HCT116 (cell line): ENCODE measurements at regions not wholly inside any gene's neighbourhood (a gene's known extent, or its start where the extent isn't known, plus 50 kb on each side); places are given as distances from the start of the nearest gene placed in this dataset.

Experiments used
- ATAC-seq: fragments of 200-7000 bp; cut with Tn5 transposase; 2 replicates; pipeline ENCODE4 v1.9.1; 2020; ENCODE audit warnings: mild to moderate bottlenecking, moderate library complexity
- BruUV-seq: library from RNA; stranded (reverse); fragments of 400-500 nt; replicated peaks from 2 replicates; lab custom pipeline; 2021; lab: Mats Ljungman, UMichigan
- CTCF ChIA-PET: fragments of 300-600 bp; sonication (Branson Sonifier 250); formaldehyde crosslinking; loops from one replicate; lab custom pipeline; 2021; ENCODE audit warnings: antibody characterized with exemption; lab: Charles Lee
- POLR2A ChIA-PET: fragments of 300-600, 350-600 bp; sonication (Branson Sonifier 250); formaldehyde crosslinking; loops from one replicate; lab custom pipeline; 2021; ENCODE audit warnings: antibody characterized with exemption; lab: Charles Lee
- RAD21 ChIA-PET, 2 experiments: fragments of 300-600 bp; sonication (Branson Sonifier 250); formaldehyde crosslinking; loops; one replicate each; lab custom pipeline; 2023; ENCODE audit warnings: low total read pairs in 2 of 2; ENCODE audit not compliant: uncharacterized antibody in 2 of 2, unreplicated experiment in 2 of 2, low non-redundant PET in 1 of 2; lab: Charles Lee
- DNase-seq: peaks from one replicate; pipeline ENCODE4 v3.0.0-alpha.2; 2010; ENCODE audit warnings: low read depth, low spot score
- H2AFZ ChIP-seq: fragments of 200-600 bp; shearing (Covaris generic), sonication (generic); 2 replicates; pipeline ENCODE4 v1.6.1; 2017; ENCODE audit warnings: low read depth, mixed run types, mixed read lengths, antibody characterized with exemption, low read length; ENCODE audit not compliant: poor library complexity, severe bottlenecking
- H3K27ac ChIP-seq: 2 replicates; pipeline ENCODE4 v1.5.1; 2012; ENCODE audit warnings: low read depth, low read length
- H3K27me3 ChIP-seq: fragments of 200-600 bp; sonication (generic); 2 replicates; pipeline ENCODE4 v1.6.1; 2016; ENCODE audit warnings: mixed run types, low read length, mixed read lengths; ENCODE audit not compliant: insufficient read depth
- H3K36me3 ChIP-seq, 2 experiments: fragments of 200-500 bp in 1 of 2; fragments of 200-600 bp in 1 of 2; sonication (Bioruptor generic) in 1 of 2; sonication (generic) in 1 of 2; 2 replicates each; pipeline versions ENCODE4 v1.5.1 to v1.6.1; 2014 to 2016; ENCODE audit warnings: low read length in 2 of 2, inconsistent platforms in 1 of 2, mixed read lengths in 1 of 2, mixed run types in 1 of 2; ENCODE audit not compliant: insufficient read depth in 2 of 2, control insufficient read depth in 1 of 2
- H3K4me1 ChIP-seq, 2 experiments: fragments of 200-600 bp in 1 of 2; sonication (generic) in 1 of 2; 2 replicates each; pipeline versions ENCODE4 v1.5.1 to v1.6.1; 2012 to 2017; ENCODE audit warnings: low read length in 2 of 2, inconsistent platforms in 1 of 2, mild to moderate bottlenecking in 1 of 2, mixed read lengths in 1 of 2, mixed run types in 1 of 2, moderate library complexity in 1 of 2; ENCODE audit not compliant: insufficient read depth in 2 of 2, control insufficient read depth in 1 of 2
- H3K4me2 ChIP-seq: fragments of 200-600 bp; sonication (generic); 2 replicates; pipeline ENCODE4 v1.6.1; 2017; ENCODE audit warnings: mixed run types, low read length, mixed read lengths
- H3K4me3 ChIP-seq, 2 experiments: fragments of 200-600 bp in 1 of 2; sonication (generic) in 1 of 2; replicated peaks in 1 of 2; 2 replicates each; pipeline ENCODE4 v1.5.1; 2011 to 2016; ENCODE audit warnings: low read length in 2 of 2, control low read depth in 1 of 2, low read depth in 1 of 2, mild to moderate bottlenecking in 1 of 2, mixed read lengths in 1 of 2, mixed run types in 1 of 2
- H3K79me2 ChIP-seq: fragments of 200-600 bp; sonication (generic); 2 replicates; pipeline ENCODE4 v1.6.1; 2017; ENCODE audit warnings: mild to moderate bottlenecking, mixed run types, low read length, moderate library complexity, mixed read lengths; ENCODE audit not compliant: insufficient read depth
- H3K9ac ChIP-seq: fragments of 200-600 bp; sonication (generic); 2 replicates; pipeline ENCODE4 v1.6.1; 2016; ENCODE audit warnings: low read length, mixed read lengths
- H3K9me2 ChIP-seq: fragments of 200-600 bp; sonication (generic), shearing (Covaris generic); 2 replicates; pipeline ENCODE4 v1.6.1; 2017; ENCODE audit warnings: mixed run types, mild to moderate bottlenecking, moderate library complexity; ENCODE audit not compliant: insufficient read depth
- H3K9me3 ChIP-seq, 2 experiments: fragments of 200-500 bp in 1 of 2; fragments of 200-600 bp in 1 of 2; sonication (Bioruptor generic) in 1 of 2; sonication (generic) in 1 of 2; 2 replicates each; pipeline ENCODE4 v1.6.1; 2014 to 2017; ENCODE audit warnings: low read length in 2 of 2, mixed read lengths in 2 of 2, inconsistent platforms in 1 of 2, low read depth in 1 of 2, mild to moderate bottlenecking in 1 of 2, mixed run types in 1 of 2, moderate library complexity in 1 of 2; ENCODE audit not compliant: control insufficient read depth in 1 of 2, insufficient read depth in 1 of 2
- H4K20me1 ChIP-seq: fragments of 200-600 bp; sonication (generic), shearing (Covaris generic); 2 replicates; pipeline ENCODE4 v1.6.1; 2017; ENCODE audit warnings: mixed run types, mild to moderate bottlenecking, moderate library complexity; ENCODE audit not compliant: insufficient read depth
- ATF3 ChIP-seq: IDR thresholded peaks from 2 replicates; pipeline ENCODE4 v1.6.1; 2012
- CEBPB ChIP-seq: IDR thresholded peaks from 2 replicates; pipeline ENCODE4 v1.6.1; 2012; ENCODE audit warnings: low read depth
- EGR1 ChIP-seq: IDR thresholded peaks from 2 replicates; pipeline ENCODE4 v1.6.1; 2012; ENCODE audit warnings: low read depth
- ELF1 ChIP-seq: IDR thresholded peaks from 2 replicates; pipeline ENCODE4 v1.6.1; 2012; ENCODE audit warnings: low read depth, borderline replicate concordance
- EZH2 ChIP-seq: fragments of 200-600 bp; sonication (generic); IDR thresholded peaks from 2 replicates; pipeline ENCODE4 v1.6.1; 2017; ENCODE audit warnings: antibody characterized with exemption, mixed run types
- JUND ChIP-seq: IDR thresholded peaks from 2 replicates; pipeline ENCODE4 v1.6.1; 2012
- MAX ChIP-seq: IDR thresholded peaks from 2 replicates; pipeline ENCODE4 v1.6.1; 2012
- POLR2A ChIP-seq: IDR thresholded peaks from 2 replicates; pipeline ENCODE4 v1.7.0; 2011; ENCODE audit warnings: borderline replicate concordance; ENCODE audit not compliant: insufficient read depth, insufficient read length; ENCODE audit errors: extremely low read depth
- POLR2AphosphoS5 ChIP-seq: IDR thresholded peaks from 2 replicates; pipeline ENCODE4 v1.6.1; 2011; ENCODE audit warnings: mild to moderate bottlenecking, low read depth, low read length, moderate library complexity
- RAD21 ChIP-seq: IDR thresholded peaks from 2 replicates; pipeline ENCODE4 v1.6.1; 2012; ENCODE audit warnings: low read depth, mild to moderate bottlenecking
- REST ChIP-seq: IDR thresholded peaks from 2 replicates; pipeline ENCODE4 v1.6.1; 2012; ENCODE audit warnings: low read depth
- SIN3A ChIP-seq: IDR thresholded peaks from 2 replicates; pipeline ENCODE4 v1.6.1; 2012; ENCODE audit warnings: low read depth
- SRF ChIP-seq: IDR thresholded peaks from 2 replicates; pipeline ENCODE4 v1.6.1; 2012; ENCODE audit warnings: low read depth
- TCF7L2 ChIP-seq: IDR thresholded peaks from 2 replicates; pipeline ENCODE4 v1.7.0; 2011; ENCODE audit warnings: borderline replicate concordance, inconsistent platforms; ENCODE audit not compliant: insufficient read depth, insufficient read length; ENCODE audit errors: extremely low read depth
- YY1 ChIP-seq: IDR thresholded peaks from 2 replicates; pipeline ENCODE4 v1.6.1; 2011; ENCODE audit warnings: low read length, low read depth, moderate library complexity, mild to moderate bottlenecking; ENCODE audit not compliant: insufficient replicate concordance; ENCODE audit errors: extremely low read depth
- intact Hi-C: fragments of 100-400 bp; cut with micrococcal nuclease; formaldehyde crosslinking; loops from 2 replicates; pipeline ENCODE4 v1.10.0; 2022

- BruUV-seq = no TSS peak
- intact Hi-C loops = no loop called here
These were observed 670.1 kb upstream of the POM121L12 start for GRCh38 chr7:52365349-52365748.

More at GRCh38 chr7:52365349-52365748, 670.1 kb upstream of the POM121L12 start:
- no peak for TF ChIP-seq POLR2AphosphoS5
- no peak for TF ChIP-seq MAX
- TF ChIP-seq SRF = no peak
- TF ChIP-seq JUND = no peak
- TF ChIP-seq RAD21 = no peak
- TF ChIP-seq ELF1 = no peak
- TF ChIP-seq TCF7L2 = no peak
- no peak for TF ChIP-seq EGR1
- TF ChIP-seq EZH2 = no peak
- TF ChIP-seq REST = no peak
- no peak for TF ChIP-seq POLR2A
- no peak for TF ChIP-seq ATF3
- TF ChIP-seq YY1 = no peak
- TF ChIP-seq CEBPB = no peak
- TF ChIP-seq SIN3A = no peak
- TF ChIP-seq, all 23 proteins: peak for 0
- Histone ChIP-seq H3K79me2 (no peaks in the 10 kb centered on the region), H3K4me1 (no peaks in the 10 kb centered on the region), H3K27me3 (no peaks in the 10 kb centered on the region), H3K4me3 (no peak overlapping the region), H3K36me3 (no peaks in the 10 kb centered on the region), H3K9me2 (no peaks in the 10 kb centered on the region), H4K20me1 (no peaks in the 10 kb centered on the region), H3K4me2 (no peak overlapping the region), H3K9ac (no peak overlapping the region), H3K9me3 (peaks cover 0 to 14% of the 10 kb centered on the region in 2 experiments; a peak in 1 of 4 replicates), H2AFZ (no peak overlapping the region), H3K27ac (no peak overlapping the region)
- RAD21 ChIA-PET = no interaction called here
- no peak for DNase-seq
- CTCF ChIA-PET = no interaction called here
- ATAC-seq = no peak
- POLR2A ChIA-PET = no interaction called here
